Left lung (tissue), 4 donors: ENCODE measurements at regions not wholly inside any gene's neighbourhood (a gene's known extent, or its start where the extent isn't known, plus 50 kb on each side); places are given as distances from the start of the nearest gene placed in this dataset.

Experiments used
- ATAC-seq: fragments of 200-7000 bp; cut with Tn5 transposase; one replicate; pipeline ENCODE4 v1.9.1; 2020; ENCODE audit warnings: moderate library complexity
- DNase-seq, 4 donors: peaks; one replicate each; pipeline ENCODE4 v3.0.0-alpha.2; 2013 to 2020
- H3K27ac ChIP-seq, 2 donors: fragments of 200-600 bp; sonication (generic) in 1 of 2; one replicate each; pipeline versions ENCODE4 v1.5.0 to v1.8.0; 2020 to 2021
- H3K27me3 ChIP-seq, 2 donors: fragments of 200-600 bp; sonication (generic) in 1 of 2; one replicate each; pipeline versions ENCODE4 v1.5.0 to v1.8.0; 2020 to 2021
- H3K36me3 ChIP-seq, 2 donors: fragments of 200-600 bp; sonication (generic) in 1 of 2; one replicate each; pipeline versions ENCODE4 v1.5.0 to v1.8.0; 2020 to 2021
- H3K4me1 ChIP-seq, 2 donors: fragments of 200-600 bp; one replicate each; pipeline ENCODE4 v1.8.0; 2021
- H3K4me3 ChIP-seq, 2 donors: fragments of 200-600 bp; sonication (generic) in 1 of 2; one replicate each; pipeline versions ENCODE4 v1.5.0 to v1.8.0; 2020 to 2021; ENCODE audit warnings: mild to moderate bottlenecking in 1 of 2
- H3K9me3 ChIP-seq, 2 donors: fragments of 200-600 bp; sonication (generic) in 1 of 2; one replicate each; pipeline versions ENCODE4 v1.5.0 to v1.8.0; 2020 to 2021
- intact Hi-C, 2 donors: fragments of 100-400 bp; cut with DNase I; formaldehyde crosslinking; loops; one replicate each; pipeline versions ENCODE4 v1.11.2 to v1.14.2; 2022
- TF ChIP-seq, protein P1 (sequence below), 2 donors: fragments of 200-600 bp; sonication (generic) in 1 of 2; IDR thresholded peaks; one replicate each; pipeline versions ENCODE4 v1.5.0 to v1.8.0; 2021; ENCODE audit warnings: antibody characterized with exemption in 2 of 2
- donor health status: DM: no; HTN: yes; CAD: no.
- donor health status: DM: no; HTN: no; CAD: no.

DNA sequence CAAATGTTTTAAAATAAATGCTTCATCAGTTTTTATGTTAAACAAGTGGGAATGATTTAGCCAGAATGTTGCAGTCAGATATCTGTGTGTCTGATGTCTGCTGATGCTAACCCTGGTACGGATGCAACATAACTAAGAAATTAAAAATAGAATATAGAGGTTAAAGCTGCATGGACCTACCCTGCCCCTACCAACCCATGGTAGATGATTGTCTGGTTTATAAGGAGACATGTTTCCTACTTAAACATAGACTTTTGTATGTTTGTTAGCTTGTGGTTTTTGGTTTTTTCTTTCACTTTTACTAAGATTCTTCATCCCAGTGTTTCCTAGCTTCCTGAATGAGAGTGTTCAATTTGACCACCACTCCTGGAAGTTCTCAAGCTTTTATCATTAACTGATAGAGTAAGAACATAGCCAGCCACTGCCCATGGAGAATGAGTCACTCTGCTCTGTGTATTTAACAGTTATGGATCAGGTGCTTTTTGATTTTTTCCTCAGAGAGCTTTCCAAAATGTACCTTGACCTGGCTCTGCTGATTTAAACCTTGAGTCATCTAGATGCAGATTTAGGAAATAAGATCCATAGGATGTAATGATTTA lies 70.7 kb upstream of the VEPH1 start:
- intact Hi-C loops, result no loop called here
- H3K27ac ChIP-seq, result no peak overlapping the region
- H3K4me3 ChIP-seq, result no peak overlapping the region
- H3K27me3 ChIP-seq, result no peaks in the 10 kb centered on the region
- no peaks in the 10 kb centered on the region for H3K36me3 ChIP-seq
- ATAC-seq (peak; percentile 51), DNase-seq (no peak)
- TF ChIP-seq, protein P1, sequence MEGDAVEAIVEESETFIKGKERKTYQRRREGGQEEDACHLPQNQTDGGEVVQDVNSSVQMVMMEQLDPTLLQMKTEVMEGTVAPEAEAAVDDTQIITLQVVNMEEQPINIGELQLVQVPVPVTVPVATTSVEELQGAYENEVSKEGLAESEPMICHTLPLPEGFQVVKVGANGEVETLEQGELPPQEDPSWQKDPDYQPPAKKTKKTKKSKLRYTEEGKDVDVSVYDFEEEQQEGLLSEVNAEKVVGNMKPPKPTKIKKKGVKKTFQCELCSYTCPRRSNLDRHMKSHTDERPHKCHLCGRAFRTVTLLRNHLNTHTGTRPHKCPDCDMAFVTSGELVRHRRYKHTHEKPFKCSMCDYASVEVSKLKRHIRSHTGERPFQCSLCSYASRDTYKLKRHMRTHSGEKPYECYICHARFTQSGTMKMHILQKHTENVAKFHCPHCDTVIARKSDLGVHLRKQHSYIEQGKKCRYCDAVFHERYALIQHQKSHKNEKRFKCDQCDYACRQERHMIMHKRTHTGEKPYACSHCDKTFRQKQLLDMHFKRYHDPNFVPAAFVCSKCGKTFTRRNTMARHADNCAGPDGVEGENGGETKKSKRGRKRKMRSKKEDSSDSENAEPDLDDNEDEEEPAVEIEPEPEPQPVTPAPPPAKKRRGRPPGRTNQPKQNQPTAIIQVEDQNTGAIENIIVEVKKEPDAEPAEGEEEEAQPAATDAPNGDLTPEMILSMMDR (IDR thresholded peaks at IDR 0.05), result no peak
- H3K9me3 ChIP-seq, result no peaks in the 10 kb centered on the region
- no peaks in the 10 kb centered on the region for H3K4me1 ChIP-seq

DNA sequence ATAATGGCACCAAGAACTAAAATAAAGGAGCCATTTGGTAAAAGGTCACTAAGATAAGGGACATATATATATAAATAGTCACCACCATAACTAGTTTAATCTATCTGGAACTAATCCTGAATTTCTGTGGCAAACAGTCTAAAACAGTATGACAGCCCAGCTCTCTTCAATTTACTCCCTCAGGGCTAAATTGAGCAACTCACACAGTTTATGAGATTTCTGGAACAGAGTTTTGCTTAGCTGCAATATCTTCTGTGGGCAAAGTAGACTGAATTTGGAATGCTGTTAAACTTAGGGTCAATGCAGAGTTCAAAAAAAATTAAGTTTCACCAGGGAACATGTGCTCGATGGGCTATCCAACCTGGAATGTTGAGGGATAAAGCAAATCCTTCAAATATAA lies 70.1 kb upstream of the VEPH1 start:
- TF ChIP-seq, protein P1 (IDR thresholded peaks at IDR 0.05), result no peak
- Histone ChIP-seq H3K27me3 (no peaks in the 10 kb centered on the region), H3K4me1 (no peaks in the 10 kb centered on the region), H3K36me3 (no peaks in the 10 kb centered on the region), H3K4me3 (no peak overlapping the region), H3K27ac (no peak overlapping the region), H3K9me3 (no peaks in the 10 kb centered on the region)
- DNase-seq (no peak), ATAC-seq (peak; percentile 12)
- intact Hi-C loops, result no loop called here

DNA sequence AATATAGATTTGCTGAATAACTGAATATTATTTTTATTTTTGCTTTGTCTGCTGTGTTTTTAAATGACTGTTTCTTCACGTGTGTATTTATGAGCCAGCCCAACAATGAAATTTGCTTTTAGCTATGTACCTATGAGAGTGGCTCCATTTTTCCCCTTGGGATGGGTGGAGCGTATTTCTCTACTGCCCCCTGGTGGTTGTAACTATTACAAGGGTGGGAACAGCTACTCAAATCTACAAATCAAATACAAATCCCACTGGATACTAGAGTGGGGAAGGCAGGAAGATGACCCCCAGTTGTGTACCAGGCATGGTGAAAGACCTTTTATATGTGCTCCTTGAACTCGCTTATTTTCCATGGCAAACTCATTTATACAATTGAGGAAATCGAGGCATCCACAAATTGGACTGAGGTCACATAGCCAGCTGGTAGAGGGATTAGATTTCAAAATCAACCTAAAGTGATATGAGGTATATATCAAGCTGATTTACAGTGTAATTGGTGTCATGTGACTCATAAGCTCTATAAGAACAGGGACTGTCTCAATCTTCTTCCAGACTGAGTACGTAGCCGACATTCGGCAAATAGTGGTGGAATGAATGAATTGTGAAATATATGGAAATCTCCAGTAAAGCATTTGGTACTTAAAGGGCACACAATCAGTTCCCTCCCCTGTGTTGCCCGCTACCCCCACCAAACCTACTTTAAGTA lies 69.5 kb upstream of the VEPH1 start:
- TF ChIP-seq, protein P1 (IDR thresholded peaks at IDR 0.05), result peak; percentile 65 to 71
- DNase-seq, result no peak
- intact Hi-C loops, result no loop called here

DNA sequence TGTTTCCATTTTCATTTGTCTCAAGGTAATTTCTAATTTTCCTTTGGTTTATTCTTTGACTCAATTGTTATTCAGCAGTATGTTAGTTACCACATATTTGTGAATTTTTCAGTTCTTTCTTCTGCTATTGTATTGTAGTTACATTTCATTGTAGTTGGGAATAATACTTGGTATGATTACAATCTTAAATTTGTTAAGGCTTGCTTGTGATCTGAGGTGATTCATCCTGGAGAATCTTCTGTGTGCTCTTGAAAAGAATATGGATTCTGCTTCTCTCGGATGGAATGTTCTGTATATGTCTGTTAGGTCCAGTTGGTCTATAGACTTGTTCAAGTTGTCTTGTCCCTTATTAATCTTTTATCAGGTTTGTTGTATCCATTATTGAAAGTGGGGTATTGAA lies 63.4 kb upstream of the VEPH1 start:
- TF ChIP-seq, protein P1 (IDR thresholded peaks at IDR 0.05), result no peak
- ATAC-seq (no peak), DNase-seq (no peak)
- no peak overlapping the region for H3K4me3 ChIP-seq
- H3K4me1 ChIP-seq, result no peaks in the 10 kb centered on the region
- no peaks in the 10 kb centered on the region for H3K9me3 ChIP-seq
- intact Hi-C loops, result no loop called here
- H3K27ac ChIP-seq, result no peak overlapping the region
- no peaks in the 10 kb centered on the region for H3K27me3 ChIP-seq
- H3K36me3 ChIP-seq, result no peaks in the 10 kb centered on the region

More for the DNA sequence above, 69.5 kb upstream of the VEPH1 start:
- Histone ChIP-seq H3K36me3 (no peaks in the 10 kb centered on the region), H3K9me3 (no peaks in the 10 kb centered on the region), H3K27me3 (no peaks in the 10 kb centered on the region), H3K4me3 (no peak overlapping the region), H3K4me1 (no peaks in the 10 kb centered on the region), H3K27ac (no peak overlapping the region)
- peak; percentile 90 for ATAC-seq

DNA sequence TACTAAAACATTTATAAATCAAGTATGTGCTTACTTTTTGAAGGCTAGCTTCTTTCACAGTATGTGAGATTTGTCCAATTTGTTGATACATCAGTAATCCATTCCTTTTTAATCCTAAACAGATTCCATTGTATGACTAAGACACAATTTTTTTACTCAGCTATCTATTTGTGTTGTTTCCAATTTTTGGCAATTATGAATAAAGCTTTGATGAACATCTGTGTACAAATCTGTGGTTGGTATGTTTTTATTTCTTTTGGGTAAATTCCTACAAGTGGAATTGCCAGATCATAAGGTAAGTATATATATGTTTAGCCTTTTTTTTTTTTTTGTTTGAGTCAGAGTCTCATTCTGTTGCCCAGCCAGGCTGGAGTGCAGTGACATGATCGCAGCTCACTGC lies 56.2 kb upstream of the VEPH1 start:
- ATAC-seq, result no peak
- H3K27ac ChIP-seq, result no peak overlapping the region
- intact Hi-C loops, result no loop called here
- no peaks in the 10 kb centered on the region for H3K9me3 ChIP-seq
- H3K36me3 ChIP-seq, result no peaks in the 10 kb centered on the region
- DNase-seq, result no peak
- TF ChIP-seq, protein P1 (IDR thresholded peaks at IDR 0.05), result no peak
- H3K4me1 ChIP-seq, result no peaks in the 10 kb centered on the region
- H3K4me3 ChIP-seq, result no peak overlapping the region
- H3K27me3 ChIP-seq, result no peaks in the 10 kb centered on the region
